PC-9 (cell line): ENCODE measurements at regions not wholly inside any gene's neighbourhood (a gene's known extent, or its start where the extent isn't known, plus 50 kb on each side); places are given as distances from the start of the nearest gene placed in this dataset.

Experiments
- BruUV-seq: library from RNA; stranded (reverse); fragments of 400-500 nt; replicated peaks from 2 replicates; lab custom pipeline; 2021; lab: Mats Ljungman, UMichigan
- CTCF ChIA-PET: fragments of 300-600 bp; sonication (Branson Sonifier 250); formaldehyde crosslinking; loops from one replicate; lab custom pipeline; 2022; ENCODE audit warnings: antibody characterized with exemption; lab: Charles Lee
- POLR2A ChIA-PET: fragments of 300-600 bp; sonication (Branson Sonifier 250); formaldehyde crosslinking; loops from one replicate; lab custom pipeline; 2022; ENCODE audit warnings: antibody characterized with exemption; ENCODE audit not compliant: unreplicated experiment; lab: Charles Lee
- DNase-seq, 2 experiments: peaks; one replicate each; pipeline versions ENCODE4 v3.0.0 to v3.0.0-alpha.2; 2015 to 2022; ENCODE audit warnings: mixed read lengths in 1 of 2
- H2AFZ ChIP-seq: fragments of 200-600 bp; sonication (generic); 2 replicates; pipeline ENCODE4 v1.8.1; 2017; ENCODE audit warnings: antibody characterized with exemption
- H3F3A ChIP-seq: fragments of 200-600 bp; sonication (generic); 2 replicates; pipeline ENCODE4 v1.8.1; 2017; ENCODE audit warnings: antibody characterized with exemption, mild to moderate bottlenecking, low read depth; ENCODE audit not compliant: insufficient read depth
- H3K27ac ChIP-seq: fragments of 200-600 bp; sonication (generic); 2 replicates; pipeline ENCODE4 v1.6.1; 2016; ENCODE audit warnings: mixed run types
- H3K27me3 ChIP-seq: fragments of 200-600 bp; sonication (generic); 2 replicates; pipeline ENCODE4 v1.6.1; 2016; ENCODE audit warnings: low read depth, mixed run types; ENCODE audit not compliant: insufficient read depth
- H3K36me3 ChIP-seq: fragments of 200-600 bp; sonication (generic); 2 replicates; pipeline ENCODE4 v1.6.1; 2016; ENCODE audit warnings: low read depth, mixed run types
- H3K4me1 ChIP-seq: fragments of 200-600 bp; sonication (generic); replicated peaks from 2 replicates; pipeline ENCODE4 v1.6.1; 2016; ENCODE audit warnings: mixed run types; ENCODE audit not compliant: insufficient read depth
- H3K4me2 ChIP-seq: fragments of 200-600 bp; sonication (generic); 2 replicates; pipeline ENCODE4 v1.6.1; 2017; ENCODE audit warnings: mixed run types
- H3K4me3 ChIP-seq: fragments of 200-600 bp; sonication (generic); 2 replicates; pipeline ENCODE4 v1.6.1; 2016; ENCODE audit warnings: mixed run types
- H3K79me2 ChIP-seq: fragments of 200-600 bp; sonication (generic); 2 replicates; pipeline ENCODE4 v1.6.1; 2017; ENCODE audit warnings: low read depth, mixed run types
- H3K9me2 ChIP-seq: fragments of 200-600 bp; sonication (generic); 2 replicates; pipeline ENCODE4 v1.8.1; 2017; ENCODE audit warnings: mild to moderate bottlenecking; ENCODE audit not compliant: insufficient read depth
- H3K9me3 ChIP-seq: fragments of 200-600 bp; sonication (generic); 2 replicates; pipeline ENCODE4 v1.8.1; 2016; ENCODE audit warnings: low read depth; ENCODE audit not compliant: insufficient read depth
- H4K20me1 ChIP-seq: fragments of 200-600 bp; sonication (generic); 2 replicates; pipeline ENCODE4 v1.8.1; 2017; ENCODE audit not compliant: insufficient read depth
- EZH2 ChIP-seq: fragments of 200-600 bp; sonication (generic); IDR thresholded peaks from 2 replicates; pipeline ENCODE4 v1.8.0; 2017; ENCODE audit warnings: antibody characterized with exemption, low read depth
- intact Hi-C: fragments of 100-400 bp; cut with micrococcal nuclease; formaldehyde crosslinking; loops from one replicate; pipeline ENCODE4 v1.10.0; 2022; ENCODE audit not compliant: unreplicated experiment
- TF ChIP-seq, protein P1 (sequence below): fragments of 200-600 bp; sonication (generic); conservative IDR thresholded peaks from 2 replicates; pipeline ENCODE4 v1.6.1; 2017; ENCODE audit warnings: mixed run types, antibody characterized with exemption, mild to moderate bottlenecking, moderate library complexity

DNA sequence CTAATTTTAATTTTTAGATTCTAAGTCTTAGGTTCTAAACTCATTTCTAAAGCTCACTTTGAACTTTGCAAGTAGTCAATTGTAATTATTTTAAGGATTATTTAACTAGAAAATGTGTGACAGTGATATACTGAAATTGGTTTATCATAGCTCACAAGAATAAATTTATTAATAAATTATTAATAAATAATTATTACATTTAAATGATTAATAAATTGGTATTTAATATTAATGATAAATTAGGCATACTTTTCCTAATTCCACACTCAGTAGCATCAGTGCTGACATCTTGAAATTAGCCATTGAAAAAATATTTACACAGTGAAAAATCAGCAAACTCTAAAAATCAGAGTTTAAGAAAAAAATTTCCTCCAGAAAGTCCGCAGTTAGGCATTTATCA, 433.7 kb downstream of the FIGN start:
- no peaks in the 10 kb centered on the region for H3K9me2 ChIP-seq
- POLR2A ChIA-PET = no interaction called here
- H4K20me1 ChIP-seq = no peaks in the 10 kb centered on the region
- H3K4me1 ChIP-seq = no peaks in the 10 kb centered on the region
- CTCF ChIA-PET = interaction anchor here (0.6 kb wide), 1 partner anchor 1087 kb away, joined by 5 read pairs; no protein-coding TSS in a partner anchor
- no peak for TF ChIP-seq EZH2
- TF ChIP-seq, protein P1, sequence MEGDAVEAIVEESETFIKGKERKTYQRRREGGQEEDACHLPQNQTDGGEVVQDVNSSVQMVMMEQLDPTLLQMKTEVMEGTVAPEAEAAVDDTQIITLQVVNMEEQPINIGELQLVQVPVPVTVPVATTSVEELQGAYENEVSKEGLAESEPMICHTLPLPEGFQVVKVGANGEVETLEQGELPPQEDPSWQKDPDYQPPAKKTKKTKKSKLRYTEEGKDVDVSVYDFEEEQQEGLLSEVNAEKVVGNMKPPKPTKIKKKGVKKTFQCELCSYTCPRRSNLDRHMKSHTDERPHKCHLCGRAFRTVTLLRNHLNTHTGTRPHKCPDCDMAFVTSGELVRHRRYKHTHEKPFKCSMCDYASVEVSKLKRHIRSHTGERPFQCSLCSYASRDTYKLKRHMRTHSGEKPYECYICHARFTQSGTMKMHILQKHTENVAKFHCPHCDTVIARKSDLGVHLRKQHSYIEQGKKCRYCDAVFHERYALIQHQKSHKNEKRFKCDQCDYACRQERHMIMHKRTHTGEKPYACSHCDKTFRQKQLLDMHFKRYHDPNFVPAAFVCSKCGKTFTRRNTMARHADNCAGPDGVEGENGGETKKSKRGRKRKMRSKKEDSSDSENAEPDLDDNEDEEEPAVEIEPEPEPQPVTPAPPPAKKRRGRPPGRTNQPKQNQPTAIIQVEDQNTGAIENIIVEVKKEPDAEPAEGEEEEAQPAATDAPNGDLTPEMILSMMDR = no peak
- H3K36me3 ChIP-seq = no peaks in the 10 kb centered on the region
- H3K9me3 ChIP-seq = no peaks in the 10 kb centered on the region
- no peak overlapping the region for H3K4me2 ChIP-seq
- no peak overlapping the region for H3K27ac ChIP-seq
- no peak overlapping the region for H2AFZ ChIP-seq
- H3K27me3 ChIP-seq = no peaks in the 10 kb centered on the region
- no peak for DNase-seq
- intact Hi-C loops = no loop called here
- no peaks in the 10 kb centered on the region for H3F3A ChIP-seq
- BruUV-seq = no TSS peak
- H3K4me3 ChIP-seq = no peak overlapping the region
- no peaks in the 10 kb centered on the region for H3K79me2 ChIP-seq

GRCh38 chr2:163291790-163292189, 444.0 kb downstream of the FIGN start:
- intact Hi-C loops = no loop called here
- H3K4me1 ChIP-seq = no peaks in the 10 kb centered on the region
- POLR2A ChIA-PET = no interaction called here
- H2AFZ ChIP-seq = no peak overlapping the region
- no peaks in the 10 kb centered on the region for H3K27me3 ChIP-seq
- CTCF ChIA-PET = no interaction called here
- no peaks in the 10 kb centered on the region for H3K9me2 ChIP-seq
- H3K36me3 ChIP-seq = no peaks in the 10 kb centered on the region
- no peak overlapping the region for H3K4me3 ChIP-seq
- no peak overlapping the region for H3K27ac ChIP-seq
- DNase-seq = no peak
- no peaks in the 10 kb centered on the region for H3F3A ChIP-seq
- no peaks in the 10 kb centered on the region for H3K79me2 ChIP-seq
- TF ChIP-seq, protein P1 = no peak
- no peak for TF ChIP-seq EZH2
- H3K9me3 ChIP-seq = no peaks in the 10 kb centered on the region
- BruUV-seq = no TSS peak
- H3K4me2 ChIP-seq = no peak overlapping the region
- H4K20me1 ChIP-seq = no peaks in the 10 kb centered on the region

DNA sequence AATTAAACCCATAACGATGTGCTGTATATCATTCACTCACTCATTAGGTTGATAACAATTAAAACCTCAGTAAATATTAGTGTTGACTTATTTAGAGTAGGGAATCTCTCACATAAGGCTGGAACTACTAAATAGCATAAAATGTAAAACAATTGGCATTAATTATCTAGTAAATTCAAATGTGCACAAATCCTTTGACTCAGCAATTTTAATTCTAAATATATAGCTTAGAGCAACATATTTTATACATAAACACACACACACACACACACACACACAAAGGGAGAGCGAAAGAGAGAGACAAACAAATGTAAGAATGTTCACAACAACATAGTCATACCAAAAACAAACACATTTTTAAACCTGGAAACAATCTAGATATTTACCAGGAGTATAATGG, 443.1 kb upstream of the KCNH7 start:
- H3F3A ChIP-seq = no peaks in the 10 kb centered on the region
- no peak for DNase-seq
- no peaks in the 10 kb centered on the region for H3K79me2 ChIP-seq
- no TSS peak for BruUV-seq
- no peaks in the 10 kb centered on the region for H3K4me1 ChIP-seq
- H3K27ac ChIP-seq = no peak overlapping the region
- no peak overlapping the region for H2AFZ ChIP-seq
- ChIA-PET CTCF (interaction anchor here (0.7 kb wide), 1 partner anchor 98 kb away, joined by 3 read pairs; no protein-coding TSS in a partner anchor), POLR2A (no interaction called here)
- TF ChIP-seq, protein P1 = no peak
- TF ChIP-seq EZH2 = no peak
- H3K27me3 ChIP-seq = no peaks in the 10 kb centered on the region
- H3K4me3 ChIP-seq = no peak overlapping the region
- H3K36me3 ChIP-seq = no peaks in the 10 kb centered on the region
- no peaks in the 10 kb centered on the region for H3K9me2 ChIP-seq
- no peaks in the 10 kb centered on the region for H3K9me3 ChIP-seq
- H3K4me2 ChIP-seq = no peak overlapping the region
- intact Hi-C loops = no loop called here
- H4K20me1 ChIP-seq = no peaks in the 10 kb centered on the region
